ENCODE measurements at regions not wholly inside any gene's neighbourhood (a gene's known extent, or its start where the extent isn't known, plus 50 kb on each side); places are given as distances from the start of the nearest gene placed in this dataset.

- no peak for TF ChIP-seq CTCF (IDR thresholded peaks at IDR 0.05)
- TF ChIP-seq POLR2A (IDR thresholded peaks at IDR 0.05), result no peak
- no peak for TF ChIP-seq POLR2AphosphoS5 (IDR thresholded peaks at IDR 0.05)
Observed at GRCh38 chr20:1810572-1810925, 84.7 kb upstream of the SIRPA start.

Data from prostate gland (tissue), 2 donors.